ENCODE measurements at regions not wholly inside any gene's neighbourhood (a gene's known extent, or its start where the extent isn't known, plus 50 kb on each side); places are given as distances from the start of the nearest gene placed in this dataset.

- DNase-seq, result no peak
These were observed 435.2 kb upstream of the CDH4 start for GRCh38 chr20:60816901-60817300.

DNA sequence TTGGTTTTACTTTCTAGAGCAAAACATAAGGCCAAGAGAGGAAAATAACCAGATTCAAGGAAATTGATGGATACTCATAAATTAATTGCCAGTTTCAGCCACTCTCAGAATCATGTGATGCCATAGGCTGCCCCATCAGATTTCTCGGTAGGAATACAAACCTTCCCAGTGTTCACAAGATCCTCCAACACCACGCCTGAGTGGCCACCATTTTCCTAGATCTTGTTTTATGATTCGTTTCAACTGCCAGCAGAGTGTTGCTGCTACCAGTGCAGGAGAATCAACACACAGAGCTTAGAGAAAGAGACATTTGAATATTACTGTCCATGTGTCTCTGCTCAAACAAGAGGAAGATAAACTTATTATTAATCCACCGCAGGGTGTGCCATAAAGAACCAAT lies 434.2 kb upstream of the CDH4 start:
- DNase-seq, result no peak

DNA sequence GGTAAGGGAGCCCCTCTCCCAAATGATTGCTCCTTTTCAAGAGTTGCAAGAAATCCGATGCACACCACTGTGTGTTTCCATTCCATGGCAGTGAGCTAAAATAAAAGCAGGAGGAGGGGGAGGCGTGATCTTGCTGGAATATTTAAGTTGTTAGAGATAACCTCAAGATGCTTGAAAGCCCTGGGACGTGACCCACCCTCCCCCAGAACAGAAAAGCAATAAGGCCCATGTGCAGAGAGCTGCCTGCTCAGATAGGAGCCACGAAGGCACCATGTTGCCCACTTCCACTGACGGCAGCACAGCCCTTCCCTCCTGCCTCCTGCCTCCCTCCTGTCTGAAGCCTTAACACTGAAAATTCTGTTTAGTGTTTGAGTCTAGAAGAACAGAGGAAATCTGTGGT lies 432.6 kb upstream of the CDH4 start:
- DNase-seq, result no peak

GRCh38 chr20:60820149-60820548 lies 431.9 kb upstream of the CDH4 start:
- no peak for DNase-seq

DNA sequence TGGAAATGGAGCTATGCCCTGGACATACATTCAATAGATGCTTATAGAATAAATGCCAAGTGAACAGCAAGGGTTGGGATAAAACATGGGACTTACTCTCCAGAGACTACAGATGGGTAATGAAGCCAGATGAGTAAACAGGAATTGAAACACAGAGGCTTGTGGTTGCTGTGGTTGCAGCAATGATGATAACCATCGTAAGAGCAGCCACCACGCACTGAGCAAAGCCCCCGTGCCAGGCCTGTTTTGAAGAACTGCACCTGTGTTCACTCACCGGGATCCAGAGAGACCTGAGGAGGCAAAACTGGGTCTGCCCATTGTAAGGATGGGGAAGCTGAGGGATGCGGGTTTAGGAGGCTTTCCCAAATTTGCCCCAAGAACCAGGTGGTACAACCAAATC lies 431.1 kb upstream of the CDH4 start:
- DNase-seq, result no peak

DNA sequence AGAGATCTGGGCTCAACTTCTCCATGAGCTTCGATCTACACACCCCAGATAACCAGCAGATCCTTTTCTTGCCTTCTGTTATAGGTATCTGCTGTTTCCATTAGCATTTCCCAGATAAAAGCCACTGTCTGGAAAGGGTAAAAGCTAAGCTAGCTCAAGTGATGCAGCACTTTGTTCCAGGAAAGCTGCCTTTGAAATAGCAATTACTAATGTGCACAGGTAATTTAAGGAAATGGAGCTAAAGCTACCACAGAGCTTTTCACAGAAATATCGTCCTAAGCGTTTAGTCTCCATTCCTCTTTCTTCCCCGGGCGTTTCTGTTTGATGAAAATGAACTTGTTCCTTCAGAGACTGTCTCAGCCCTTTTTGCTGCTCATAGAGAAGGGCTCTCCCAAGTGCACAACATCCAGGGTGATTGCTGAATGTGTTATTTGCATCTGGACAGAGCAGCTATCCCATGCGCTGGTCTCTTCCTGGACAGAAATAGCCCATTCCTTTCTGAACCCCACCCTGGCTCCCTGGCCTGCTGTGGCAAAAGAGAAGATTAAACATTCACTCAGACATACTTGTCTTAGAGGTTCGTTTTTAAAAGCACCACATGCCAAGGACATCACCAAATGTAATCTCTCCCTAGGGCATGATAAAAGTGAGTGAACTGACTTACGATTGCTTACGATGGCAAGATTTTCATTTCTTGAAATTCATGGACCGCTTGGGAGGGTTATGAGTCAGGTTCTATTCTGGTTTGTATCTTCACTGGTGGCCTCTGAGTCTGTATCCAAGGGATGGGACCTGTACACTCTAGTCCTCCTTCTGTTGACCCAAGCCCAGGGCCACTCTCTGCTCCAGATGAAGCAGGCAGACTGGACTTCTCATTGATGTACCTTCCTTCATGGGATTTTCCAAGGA lies 429.1 kb upstream of the CDH4 start:
- DNase-seq, result no peak

DNA sequence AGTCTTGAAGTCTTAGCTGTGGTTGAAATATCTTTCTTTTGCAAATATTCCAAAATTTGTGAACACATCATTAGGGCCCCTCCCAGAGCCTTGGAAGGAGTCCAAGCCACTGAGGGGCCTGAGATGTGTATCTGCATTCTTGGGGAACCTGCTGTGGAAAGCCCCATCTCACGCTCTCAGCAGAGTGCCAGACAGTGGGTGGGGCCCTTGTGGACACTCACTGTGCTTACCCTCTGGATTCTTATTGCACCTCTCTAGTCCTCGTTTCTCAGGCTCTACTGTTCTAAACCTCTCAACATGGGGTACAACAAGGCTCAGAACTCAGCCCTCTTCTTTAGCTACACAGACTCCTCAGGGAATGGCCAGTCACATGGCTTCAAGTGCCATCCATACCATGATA lies 416.2 kb upstream of the CDH4 start:
- no peak for DNase-seq

DNA sequence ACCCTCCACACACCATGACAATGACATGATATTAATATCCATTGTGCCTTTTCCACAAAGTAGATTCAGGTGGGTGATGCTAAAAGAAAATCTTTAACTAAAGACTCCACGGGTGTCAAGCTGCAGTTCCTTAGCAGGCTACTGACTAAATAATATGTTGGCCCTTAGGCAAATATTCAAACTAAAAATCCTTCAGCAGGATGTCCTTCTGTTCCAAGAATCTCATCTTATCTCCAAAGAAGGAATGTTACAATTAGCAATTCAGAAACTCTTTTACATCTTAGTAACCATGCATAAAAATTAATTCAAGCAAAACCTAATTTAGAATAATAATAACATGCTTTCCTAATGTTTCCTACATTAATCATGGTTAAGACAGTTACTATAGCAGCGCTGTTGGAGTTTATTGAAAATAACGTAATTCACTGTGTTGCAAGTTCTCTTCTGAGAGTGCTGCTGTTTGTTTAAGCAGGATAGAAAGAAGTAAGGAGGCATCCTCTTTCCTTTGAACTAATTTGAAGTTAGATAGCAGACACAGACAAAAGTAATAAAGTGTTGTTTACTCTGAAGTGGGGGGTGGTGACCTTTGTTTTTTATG lies 414.8 kb upstream of the CDH4 start:
- no peak for DNase-seq

DNA sequence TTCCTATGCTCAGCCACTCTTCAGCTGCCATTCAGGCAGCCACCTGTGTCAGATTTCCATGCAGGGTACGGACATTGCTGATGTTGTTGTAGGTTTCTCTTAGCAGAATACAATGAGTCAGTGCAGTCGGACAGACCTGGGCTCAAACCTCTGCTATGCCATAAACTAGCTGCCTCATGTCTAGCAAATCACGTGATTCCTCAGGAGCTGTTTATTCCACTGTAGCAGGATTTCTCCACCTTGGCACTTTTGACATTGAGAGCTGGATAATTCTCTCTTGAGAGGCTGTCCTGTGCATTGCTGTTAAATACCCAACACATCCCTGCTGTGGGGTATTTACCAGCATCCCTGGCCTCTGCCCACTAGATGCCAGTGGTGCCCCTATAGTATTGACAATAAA lies 413.8 kb upstream of the CDH4 start:
- DNase-seq, result no peak

- DNase-seq, result no peak
These were observed 411.1 kb upstream of the CDH4 start for GRCh38 chr20:60840971-60841370.

DNA sequence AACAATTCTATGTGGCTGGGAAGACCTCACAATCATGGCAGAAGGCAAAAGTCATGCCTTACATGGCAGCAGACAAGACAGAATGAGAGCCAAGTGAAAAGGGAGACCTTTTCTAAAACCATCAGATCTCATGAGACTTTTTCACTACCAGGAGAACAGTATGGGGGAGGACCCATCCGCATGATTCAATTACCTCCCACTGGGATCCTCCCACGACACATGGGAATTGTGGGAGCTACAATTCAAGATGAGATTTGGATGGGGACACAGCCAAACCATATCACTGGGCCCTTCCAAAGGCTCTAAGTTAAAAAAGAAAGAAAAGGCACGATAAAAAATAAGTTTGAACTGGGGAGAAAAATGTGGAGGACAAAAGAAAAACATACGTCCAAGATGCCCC lies 406.9 kb upstream of the CDH4 start:
- DNase-seq, result no peak

DNA sequence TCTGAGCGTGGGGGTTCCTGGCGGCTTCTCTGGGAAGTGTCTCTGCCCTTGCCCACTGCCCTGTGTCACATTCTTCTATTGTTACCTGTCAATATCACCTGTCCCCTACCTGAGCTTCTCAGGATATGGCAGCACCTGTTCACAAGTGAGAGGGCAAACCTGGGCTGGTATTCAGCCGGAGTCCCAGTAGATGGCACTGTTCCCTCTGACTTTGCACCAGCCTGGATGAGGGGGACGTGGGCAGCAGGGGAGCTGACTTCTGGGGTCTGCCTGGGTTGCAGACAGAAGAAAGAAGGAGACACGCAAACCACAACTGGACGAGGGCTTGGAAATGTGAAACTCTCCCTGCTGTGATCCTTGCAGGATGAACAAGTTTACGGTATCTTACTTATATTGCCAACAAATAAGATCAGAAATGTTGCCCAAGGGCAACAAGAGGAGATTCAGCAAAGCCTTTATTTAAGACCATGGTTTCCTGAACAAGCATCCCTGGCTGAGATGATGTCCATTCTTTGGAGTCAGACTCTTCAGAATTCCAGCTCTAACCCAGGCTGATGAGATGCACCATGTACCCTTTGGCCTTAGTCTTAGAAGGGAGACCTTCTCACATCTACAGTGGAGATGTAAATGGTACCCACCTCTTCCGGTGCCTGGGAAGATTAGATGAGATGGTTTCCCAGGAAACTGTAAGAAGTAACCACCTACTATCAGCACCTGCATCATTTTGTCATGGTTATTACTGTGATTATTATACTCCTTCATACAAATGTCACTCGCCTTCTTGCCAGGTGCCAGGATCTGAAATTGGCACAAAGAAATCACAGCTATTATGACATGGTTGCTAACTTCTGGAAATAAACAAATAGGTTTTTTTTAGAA lies 400.0 kb upstream of the CDH4 start:
- no peak for DNase-seq

DNA sequence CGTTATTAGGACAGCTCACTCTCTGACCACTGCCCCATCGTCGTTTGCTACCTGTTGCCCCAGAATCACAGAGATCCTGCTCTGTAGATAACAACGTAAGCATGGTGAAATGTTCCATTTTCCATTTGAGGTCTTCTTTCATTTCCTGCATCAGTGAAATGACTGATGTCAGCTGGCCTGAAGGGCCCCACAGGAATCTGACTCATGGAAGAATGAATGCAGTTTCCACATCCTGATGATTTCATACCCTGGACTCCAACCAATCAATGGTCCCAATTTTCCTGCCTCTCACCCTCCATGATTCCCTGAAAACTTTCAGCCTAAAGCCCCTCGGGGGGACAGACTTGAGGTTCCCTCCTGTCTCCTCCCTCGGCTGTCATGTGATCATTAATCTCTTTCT lies 394.4 kb upstream of the CDH4 start:
- no peak for DNase-seq

DNA sequence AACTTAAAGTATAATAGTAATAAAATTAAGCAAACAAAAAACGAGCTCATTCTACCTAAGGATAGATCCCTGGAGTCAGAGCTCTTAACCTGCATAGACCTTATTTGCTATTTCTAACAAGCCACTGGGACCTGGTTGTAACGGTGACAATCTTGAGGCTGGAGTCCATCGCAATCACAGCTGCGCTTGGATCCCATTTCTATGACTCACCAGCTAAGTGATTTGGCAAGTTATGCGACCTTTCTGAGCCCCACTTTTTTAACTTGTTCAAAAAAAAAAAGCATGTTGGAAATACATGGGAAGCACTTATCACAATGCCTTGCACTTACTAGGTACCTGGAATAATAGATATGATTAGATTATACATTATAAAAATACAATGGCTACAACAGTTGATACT lies 389.5 kb upstream of the CDH4 start:
- no peak for DNase-seq

GRCh38 chr20:60863548-60863947 lies 388.5 kb upstream of the CDH4 start:
- no peak for DNase-seq

- DNase-seq, result no peak
These were observed 384.5 kb upstream of the CDH4 start for GRCh38 chr20:60867589-60867988.

DNA sequence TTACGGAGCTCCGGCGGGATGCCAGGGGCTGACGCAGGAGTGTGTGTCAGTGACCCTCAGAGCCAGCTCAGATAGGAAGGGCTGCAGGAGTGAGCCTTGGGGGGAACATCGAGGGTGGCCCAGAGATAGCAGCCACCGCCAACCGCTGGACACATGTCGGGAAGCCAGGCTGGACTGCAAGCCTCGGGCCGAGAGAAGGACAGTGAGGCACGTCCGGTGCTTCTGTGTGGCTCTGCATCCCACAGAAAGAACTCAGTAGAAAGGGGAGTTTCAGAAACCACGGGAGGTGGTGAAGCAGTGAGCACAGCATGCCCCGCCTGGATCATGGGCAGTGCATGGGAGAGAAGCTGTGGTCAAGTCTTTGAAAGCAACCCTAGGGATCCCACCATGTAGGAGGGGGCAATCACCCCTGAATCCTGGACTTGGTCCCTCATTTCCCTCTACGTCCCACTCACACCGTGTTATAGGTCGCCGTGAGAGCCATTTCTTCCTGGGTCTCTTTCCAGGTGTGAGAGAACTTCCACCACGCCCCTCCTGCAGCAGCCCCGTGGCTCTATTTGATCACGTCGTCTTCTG lies 383.7 kb upstream of the CDH4 start:
- no peak for DNase-seq

GRCh38 chr20:60869087-60869486 lies 383.0 kb upstream of the CDH4 start:
- no peak for DNase-seq

- no peak for DNase-seq
These were observed 382.4 kb upstream of the CDH4 start for GRCh38 chr20:60869625-60870024.

- DNase-seq, result no peak
These were observed 382.0 kb upstream of the CDH4 start for GRCh38 chr20:60870040-60870439.

GRCh38 chr20:60872224-60872623 lies 379.8 kb upstream of the CDH4 start:
- DNase-seq, result no peak

DNA sequence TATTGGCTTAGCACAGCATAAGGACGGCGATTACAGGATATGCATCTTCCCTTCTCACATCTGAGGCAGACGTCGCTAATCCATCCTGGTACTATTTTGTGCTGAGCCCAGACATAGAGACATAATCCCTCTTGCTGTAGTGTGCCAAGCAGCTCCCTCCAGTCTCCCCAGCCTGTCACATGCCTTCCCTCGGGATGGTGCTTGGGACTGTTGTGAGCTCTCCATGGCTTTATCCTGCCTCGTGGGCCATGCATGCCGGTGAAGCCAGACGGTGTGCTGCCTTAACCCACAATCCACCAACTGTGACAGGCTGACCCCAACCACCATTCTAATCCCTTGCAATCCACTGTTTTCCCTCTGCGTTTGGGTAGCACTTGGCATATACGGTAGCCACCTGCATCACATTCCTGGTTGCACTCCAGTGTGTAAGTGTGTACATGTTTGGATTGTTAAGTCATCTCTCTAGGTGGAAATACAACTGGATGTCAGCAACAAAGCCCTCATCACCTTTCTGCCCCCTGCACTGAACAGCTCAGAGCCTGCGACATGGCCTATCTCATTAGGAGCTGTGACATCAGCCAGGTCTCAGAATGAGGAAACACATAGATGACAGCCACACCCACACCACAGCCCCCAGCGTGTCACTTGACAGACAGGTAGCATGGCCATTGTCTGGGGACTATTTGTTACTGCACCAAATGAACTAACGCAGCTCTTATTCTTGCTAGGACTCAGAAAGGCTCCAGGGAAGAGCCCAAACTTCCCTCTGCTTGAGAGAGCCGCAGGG lies 374.8 kb upstream of the CDH4 start:
- no peak for DNase-seq

DNA sequence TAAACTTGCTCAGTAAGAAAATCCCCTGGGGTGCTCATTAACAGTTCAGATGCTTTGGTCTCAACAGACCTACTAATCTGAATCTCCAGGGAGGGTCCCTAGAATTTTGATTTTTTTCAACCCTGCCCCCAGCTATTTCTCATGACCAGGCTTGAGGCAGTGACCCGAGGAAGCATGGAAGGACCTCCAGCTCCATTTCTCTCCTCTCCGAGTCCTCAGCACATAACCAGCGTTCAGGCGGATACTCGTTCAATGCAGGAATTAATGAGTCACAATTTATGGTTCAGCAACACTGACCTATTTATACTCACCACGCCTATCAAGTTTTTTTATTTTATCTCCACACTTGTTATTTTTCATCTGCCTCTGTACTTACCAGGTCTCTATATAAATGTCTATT lies 369.2 kb upstream of the CDH4 start:
- no peak for DNase-seq

All from activated CD4-positive, alpha-beta T cell treated with anti-CD3 and anti-CD28 coated beads for 1 hour (primary cell).